GM18909 (cell line): ENCODE measurements at regions not wholly inside any gene's neighbourhood (a gene's known extent, or its start where the extent isn't known, plus 50 kb on each side); places are given as distances from the start of the nearest gene placed in this dataset.
"Not testable (repeated sequence)": the region's sequence is repeated elsewhere in the genome, so short reads cannot be mapped to it uniquely, and the experiment has no call there.

Experiments used
- ATAC-seq: cut with Tn5 transposase; IDR thresholded peaks from one replicate; pipeline ENCODE4 v1.9.1; 2021; ENCODE audit warnings: mild to moderate bottlenecking; ENCODE audit not compliant: unreplicated experiment, poor library complexity

DNA sequence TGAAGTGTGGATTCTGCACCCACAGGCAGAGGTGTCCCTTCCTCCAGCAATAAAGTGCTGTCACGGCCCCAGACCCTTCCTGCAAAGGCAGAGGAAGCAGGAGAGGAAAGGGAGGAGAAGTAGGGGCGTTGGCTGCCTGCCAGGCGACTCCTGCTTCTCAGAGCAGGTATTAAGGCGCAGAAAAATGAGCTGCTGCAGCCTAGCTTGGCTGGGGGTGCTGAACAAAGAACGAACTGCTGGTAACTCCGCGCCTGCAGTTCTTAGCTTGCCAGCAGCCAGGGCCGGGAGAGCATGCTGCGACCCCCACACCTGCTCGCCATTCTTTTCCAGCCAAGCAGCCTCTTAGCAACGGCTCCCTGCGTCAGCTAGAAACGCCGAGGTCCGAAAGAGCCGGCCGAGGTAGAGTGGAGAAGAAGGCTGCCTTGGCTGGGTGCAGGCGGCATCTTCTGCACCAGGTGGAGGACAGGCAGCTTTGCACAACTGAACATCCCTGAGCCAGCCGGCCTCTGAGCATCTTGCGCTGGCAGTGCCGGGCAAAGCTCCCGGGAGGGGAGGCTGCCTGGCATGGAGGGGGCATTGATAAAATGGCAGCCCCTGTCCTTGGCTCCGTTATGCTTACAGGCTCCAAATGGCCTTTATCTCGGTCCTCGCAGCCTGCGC lies 296.0 kb downstream of the MEX3B start:
- no peak for ATAC-seq

DNA sequence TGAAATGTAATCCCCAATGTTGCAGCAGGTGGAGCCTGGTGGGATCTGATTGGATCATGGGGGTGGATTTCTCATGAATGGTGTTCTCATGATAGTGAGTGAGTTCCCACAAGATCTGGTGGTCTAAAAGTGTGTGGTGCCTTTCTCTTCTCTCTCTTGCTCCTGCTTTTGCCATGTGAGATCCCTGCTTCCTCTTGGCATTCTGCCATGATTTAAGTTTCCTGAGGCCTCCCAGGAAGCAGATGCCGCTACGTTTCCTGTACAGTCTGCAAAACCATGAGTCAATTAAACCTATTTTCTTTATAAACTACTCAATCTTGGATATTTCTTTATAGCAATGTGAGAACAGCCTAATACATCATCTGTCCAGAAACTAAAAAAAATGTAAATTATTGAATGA lies 298.3 kb downstream of the MEX3B start:
- no peak for ATAC-seq

DNA sequence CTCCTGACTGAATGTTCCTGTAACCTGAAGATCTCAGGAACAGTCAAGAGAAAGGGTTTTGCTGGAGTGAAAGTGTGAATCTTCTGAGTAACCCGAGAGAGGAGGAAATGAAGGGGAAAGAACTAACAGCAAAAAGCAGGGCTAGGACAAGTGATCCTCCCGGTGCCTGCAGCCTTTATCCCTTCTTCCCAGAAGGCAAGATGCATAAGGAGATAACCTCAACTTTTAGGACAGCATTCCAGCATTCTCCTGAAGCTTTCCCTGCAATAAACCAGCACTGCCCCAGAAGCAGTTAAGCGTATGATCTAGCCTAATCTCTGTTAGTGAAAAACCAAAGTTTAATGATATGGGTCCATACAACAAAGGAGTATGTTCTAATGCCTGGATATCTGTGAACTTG lies 298.8 kb downstream of the MEX3B start:
- ATAC-seq: no peak

DNA sequence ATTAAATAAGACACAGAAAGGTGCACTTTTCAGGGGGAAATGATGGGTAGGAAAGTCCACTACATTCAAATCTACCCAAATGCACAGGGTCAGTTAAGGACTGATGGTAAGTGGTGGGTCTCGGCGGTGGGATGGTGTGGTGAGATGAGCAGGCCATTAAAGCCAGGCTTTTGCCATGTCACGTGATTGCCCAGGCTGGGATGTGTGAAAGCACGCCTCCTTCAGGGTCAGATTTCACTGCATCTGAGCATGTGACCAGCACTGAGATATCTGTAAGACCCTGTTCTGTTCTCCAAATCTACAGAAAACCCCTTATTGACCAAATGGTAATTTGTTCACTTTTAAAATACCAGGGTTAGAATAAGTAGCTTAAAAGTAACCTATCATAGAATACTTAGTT lies 301.5 kb downstream of the MEX3B start:
- ATAC-seq: no peak

DNA sequence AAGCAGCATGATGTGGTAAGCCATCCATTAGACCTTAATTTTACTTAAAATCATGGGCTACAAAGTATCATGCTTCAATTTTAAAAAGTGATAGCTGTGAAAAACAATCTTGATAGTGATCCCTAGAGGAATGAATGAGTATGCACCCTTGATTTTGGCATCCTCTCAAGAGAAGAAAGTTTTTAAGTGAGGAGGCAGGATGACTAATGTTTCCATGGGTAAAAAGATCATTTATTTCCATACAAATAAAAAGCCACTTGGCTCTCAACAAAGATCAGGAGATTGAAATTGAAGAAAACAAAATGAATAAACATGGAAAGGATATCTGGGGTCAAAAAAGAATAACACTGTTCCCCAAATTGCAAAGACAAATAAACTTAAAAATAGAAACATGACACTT lies 305.4 kb downstream of the MEX3B start:
- ATAC-seq: no peak

DNA sequence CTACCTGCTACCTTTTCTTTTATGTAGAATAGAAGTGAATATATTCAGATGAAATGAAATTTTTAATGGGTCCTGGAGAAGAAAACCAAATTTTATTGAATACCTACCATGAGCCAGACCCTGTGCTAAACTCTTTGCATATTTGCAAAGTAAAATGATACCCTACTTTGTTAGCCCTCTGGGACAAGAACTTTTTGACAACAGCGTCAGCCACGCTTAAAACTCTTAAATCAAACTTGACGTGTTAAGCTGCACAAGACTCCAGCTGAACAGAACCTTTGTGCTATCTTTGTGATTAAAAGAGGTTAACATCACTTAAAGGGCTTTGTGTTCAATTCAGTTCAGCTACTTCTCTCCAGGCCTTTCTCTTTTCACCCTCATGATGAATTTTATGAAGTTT lies 316.5 kb downstream of the MEX3B start:
- ATAC-seq: no peak

DNA sequence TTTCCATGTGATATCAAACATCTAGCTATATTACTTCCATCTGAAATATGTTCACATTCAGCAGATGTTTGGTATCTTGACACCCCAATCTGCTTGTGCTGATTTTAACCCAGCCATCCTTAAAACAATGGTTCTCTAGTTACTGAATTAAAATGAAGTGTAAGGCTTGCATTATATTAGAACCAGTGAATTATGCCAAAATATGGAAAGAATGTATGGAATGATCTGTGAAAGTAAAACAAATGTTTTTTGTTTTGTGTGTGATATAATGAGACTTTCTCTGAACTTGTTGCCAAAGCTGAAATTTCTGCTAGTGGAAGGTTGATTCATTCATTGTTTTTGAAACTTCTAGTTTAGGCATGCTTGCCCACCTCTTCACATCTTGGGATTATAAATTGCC lies 317.1 kb downstream of the MEX3B start:
- ATAC-seq: no peak

DNA sequence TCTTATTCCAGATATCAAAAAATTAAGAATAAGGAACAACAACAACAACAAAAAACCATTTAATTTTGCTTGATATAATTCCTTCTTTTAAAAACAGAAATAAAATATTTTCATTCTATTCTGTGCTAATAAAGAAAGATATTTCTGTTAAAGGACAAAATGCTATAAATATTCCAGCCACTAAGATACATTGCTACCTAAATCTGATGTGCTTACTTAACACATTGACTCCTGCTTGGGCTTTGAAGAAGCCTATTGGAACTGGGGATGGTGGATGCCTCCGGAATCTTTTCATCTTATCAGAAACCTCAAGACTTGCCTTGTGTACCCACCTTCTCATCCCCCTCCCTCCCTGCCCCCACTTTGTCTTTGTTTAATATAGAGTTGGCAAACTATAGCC lies 320.2 kb downstream of the MEX3B start:
- ATAC-seq: no peak

DNA sequence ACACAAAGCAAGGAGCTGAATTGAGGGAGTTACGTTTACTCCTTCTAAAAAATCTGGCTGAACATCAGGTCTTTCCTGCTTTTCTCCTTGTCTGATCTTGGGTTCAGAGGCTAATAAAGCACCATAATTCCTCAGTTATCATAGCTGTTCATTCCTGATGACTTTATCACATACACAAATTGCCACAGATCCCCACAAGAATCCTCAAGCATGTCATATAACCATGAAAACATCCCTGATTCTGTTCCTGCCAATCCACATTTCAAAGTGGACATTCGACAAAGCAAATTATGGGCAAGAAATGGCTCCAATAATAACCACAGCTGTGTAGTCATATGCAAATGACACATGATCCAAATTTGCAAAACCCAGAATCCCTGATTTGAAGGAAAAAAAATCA lies 321.3 kb downstream of the MEX3B start:
- ATAC-seq: no peak

DNA sequence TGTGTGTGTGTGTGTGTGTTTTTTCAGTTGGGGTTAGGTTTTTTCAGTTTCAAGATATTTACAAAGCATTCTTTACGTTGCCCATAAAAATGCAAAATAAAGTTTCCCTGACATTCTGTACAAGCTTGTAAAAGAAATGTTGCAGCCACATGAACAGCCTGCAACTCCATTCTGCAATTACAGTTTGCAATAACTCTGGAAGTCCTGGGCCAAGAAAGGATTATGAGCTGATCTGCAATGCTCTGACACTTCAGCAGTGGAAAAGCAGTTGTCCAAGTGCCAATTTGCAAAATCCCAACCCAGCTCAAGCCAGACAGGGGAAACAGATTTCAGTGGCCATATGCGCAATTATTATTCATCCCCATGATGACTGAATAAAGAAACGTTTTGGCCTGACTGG lies 322.1 kb downstream of the MEX3B start:
- no peak for ATAC-seq

DNA sequence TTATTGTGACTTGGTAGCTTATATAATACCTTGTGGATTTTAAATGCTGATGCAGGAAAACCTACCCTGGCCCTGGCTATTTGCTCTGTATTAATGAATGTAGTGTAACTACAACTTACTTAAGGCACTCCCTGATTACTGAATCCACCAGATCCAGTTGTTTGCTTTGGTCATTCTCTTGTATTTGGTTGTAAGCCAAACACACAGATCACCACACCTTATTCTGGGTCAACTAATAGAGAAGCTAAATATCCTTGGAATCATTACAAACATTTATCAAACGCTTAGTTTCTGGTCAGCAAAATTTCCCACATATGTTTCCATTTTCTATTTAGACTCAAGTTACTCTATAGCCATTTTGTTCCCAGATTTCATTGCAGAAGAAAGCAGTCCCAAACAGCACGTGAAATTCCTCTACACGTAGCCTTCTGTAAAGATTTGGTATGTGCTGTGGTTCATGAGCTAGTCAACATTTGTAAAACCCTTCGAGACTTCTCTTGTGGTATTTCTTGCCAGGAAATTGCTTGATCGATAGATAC lies 322.6 kb downstream of the MEX3B start:
- no peak for ATAC-seq

DNA sequence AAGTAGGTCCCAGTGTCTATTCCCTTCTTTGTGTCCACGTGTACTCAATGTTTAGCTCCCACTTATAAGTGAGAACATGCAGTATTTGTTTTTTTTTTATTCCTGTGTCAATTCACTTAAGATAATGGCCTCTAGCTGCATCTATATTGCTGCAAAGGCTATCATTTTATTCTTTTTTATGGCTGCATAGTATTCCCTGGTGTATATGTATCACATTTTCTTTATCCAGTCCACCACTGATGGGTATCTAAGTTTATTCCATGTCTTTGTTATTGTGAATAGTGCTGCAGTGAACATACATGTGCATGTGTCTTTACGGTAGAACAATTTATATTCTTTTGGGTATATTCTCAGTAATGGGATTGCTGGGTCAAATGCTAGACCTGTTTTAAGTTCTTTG lies 329.4 kb downstream of the MEX3B start:
- ATAC-seq: not testable (repeated sequence)

DNA sequence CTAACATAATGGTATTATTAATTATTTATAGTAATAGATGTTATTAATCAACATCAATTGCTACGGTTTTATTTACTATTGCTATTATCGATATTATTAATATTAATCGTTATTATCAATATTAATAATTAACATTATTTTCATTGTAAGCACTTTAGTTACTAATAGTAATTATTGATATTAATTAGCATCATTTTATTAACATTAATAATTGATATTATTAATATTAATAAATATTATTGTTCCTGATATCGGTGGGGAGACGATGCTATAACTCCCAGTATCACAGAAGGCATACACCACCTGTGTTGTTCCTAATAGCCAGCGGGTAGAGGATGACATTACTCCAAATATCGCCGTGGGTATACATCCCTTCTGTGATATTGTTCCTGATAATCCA lies 335.5 kb downstream of the MEX3B start:
- no peak for ATAC-seq

DNA sequence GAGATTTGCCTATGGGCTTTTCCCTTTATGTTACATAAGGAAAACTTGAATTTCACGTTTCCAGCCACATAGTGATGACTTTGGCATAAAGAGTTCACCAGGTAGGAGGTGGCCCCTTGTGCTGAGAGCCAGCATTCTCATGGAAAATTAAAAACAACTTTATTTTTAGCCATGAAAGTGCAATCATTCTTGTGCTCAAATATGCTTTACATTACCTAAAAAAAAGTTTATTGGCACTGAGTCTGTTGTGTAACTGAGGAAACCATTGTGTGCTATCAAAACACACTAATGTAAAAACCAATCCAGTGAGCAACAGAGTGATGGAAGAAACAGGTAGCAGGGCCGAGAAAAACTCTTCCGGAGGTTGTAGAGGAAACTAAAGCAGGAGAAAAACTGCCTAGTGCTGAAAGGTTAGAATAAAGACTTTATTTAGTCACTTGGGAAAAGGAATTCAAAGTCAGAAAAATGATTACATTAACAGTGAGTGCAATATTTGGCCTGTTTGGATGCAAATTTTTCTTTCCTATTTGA lies 332.9 kb upstream of the TMC3 start:
- not testable (repeated sequence) for ATAC-seq

DNA sequence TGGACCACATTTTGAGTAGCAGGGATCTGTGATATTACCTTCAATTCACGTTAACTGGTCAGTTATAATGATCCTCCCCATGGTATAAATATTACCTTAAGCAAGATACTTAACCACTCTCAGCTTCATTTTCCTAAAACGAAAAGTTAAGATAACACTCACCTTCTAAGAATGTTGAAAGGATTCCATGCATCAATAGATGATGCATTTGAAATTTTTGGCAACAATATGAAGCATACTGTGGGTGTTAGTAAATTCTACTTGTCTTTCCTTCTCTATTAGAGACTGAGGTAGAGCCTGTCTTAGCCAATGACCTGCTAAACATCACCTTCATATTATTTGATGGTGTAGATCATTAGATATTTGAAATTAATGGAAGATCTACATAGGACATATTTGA lies 331.7 kb upstream of the TMC3 start:
- ATAC-seq: not testable (repeated sequence)

DNA sequence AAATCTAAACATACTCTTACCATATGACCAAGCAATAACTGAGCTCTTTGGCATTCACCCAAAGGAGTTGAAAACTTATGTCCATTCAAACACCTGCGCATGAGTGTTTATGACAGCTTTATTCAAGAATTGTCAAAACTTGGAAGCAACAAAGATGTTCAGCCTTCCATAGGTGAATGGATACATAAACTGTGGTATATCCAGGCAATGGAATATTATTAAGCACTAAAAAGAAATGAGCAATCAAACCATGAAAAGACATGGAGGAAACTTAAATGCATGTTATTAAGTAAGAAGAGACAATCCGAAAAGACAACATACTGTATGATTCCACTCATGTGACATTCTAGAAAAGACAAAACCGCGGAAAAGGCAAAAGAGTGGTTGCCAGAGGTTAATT lies 312.0 kb upstream of the TMC3 start:
- no peak for ATAC-seq

DNA sequence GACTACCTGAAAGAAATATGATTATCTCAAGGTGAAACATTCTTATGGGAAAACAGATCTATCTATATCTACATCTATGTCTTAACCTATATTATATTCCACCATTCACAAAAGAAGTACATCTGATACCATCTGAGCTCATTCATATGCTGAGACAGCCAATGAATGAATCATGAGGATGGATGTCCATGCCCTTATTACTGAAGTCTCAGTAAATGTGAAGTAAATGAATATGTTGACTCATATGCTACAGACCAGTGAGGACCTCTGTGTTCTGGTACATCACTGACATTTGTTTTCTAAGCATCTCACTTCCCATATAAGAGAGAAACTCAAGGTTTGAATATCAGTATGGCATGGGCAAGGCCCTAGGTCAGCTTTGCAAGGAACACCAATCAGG lies 311.2 kb upstream of the TMC3 start:
- no peak for ATAC-seq

DNA sequence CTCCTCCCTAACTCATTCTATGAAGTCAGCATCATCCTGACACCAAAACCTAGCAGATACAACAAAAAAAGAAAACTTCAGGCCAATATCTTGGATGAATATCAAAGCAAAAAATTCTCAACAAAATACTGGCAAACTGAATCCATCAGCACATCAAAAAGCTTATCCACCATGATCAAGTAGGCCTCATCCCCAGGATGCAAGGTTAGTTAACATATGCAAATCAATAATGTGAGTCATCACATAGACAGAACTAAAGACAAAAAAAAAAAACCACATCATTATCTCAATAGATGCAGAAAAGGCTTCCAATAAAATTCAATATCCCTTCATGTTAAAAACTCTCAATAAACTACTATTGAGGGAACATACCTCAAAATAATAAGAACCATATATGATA lies 306.8 kb upstream of the TMC3 start:
- ATAC-seq: no peak

DNA sequence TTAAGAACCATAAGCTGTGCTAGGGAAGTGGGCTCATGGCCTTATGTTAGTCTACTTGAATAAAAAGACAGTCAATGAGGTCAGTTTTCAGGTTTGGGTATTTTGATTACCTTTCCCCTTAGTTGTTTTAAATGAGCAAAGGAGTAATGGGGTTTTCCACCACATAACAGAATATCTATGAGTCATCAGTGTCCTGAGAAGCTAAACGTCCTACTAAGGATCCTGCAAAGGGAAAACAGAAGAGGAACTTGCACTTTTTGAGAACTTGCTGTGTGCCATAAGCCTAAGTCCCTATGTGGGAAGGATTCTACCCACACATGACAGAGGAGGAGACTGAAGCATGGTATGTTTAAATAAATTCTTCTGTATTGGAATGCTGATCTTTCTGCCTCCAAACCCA lies 292.8 kb upstream of the TMC3 start:
- no peak for ATAC-seq

DNA sequence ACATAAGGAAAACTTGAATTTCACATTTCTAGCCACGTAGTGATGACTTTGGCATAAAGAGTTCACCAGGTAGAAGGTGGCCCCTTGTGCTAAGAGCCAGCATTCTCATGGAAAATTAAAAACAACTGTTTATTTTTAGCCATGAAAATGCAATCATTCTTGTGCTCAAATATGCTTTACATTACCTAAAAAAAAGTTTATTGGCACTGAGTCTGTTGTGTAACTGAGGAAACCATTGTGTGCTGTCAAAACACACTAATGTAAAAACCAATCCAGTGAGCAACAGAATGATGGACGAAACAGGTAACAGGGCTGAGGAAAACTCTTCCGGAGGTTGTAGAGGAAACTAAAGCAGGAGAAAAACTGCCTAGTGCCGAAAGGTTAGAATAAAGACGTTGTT lies 287.0 kb upstream of the TMC3 start:
- no peak for ATAC-seq

DNA sequence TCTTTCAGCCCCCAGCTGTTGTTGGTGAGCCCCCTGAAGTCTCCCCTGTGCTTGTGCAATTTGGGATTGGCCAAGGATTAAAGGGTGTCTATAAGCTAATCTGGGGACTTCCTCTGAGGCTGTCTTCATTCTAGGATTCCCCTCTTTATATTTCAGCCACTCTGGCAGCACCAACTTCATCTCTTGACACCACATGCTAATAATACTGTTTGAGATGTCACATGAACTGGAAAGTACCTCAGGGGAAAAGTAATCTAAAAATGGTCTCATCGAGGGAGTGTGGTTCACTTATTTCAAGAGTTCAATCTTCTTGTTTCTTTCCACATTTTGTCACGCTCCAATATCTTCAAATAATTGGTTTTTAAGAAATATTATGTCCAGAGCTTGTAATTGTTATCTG lies 279.2 kb upstream of the TMC3 start:
- ATAC-seq: no peak

DNA sequence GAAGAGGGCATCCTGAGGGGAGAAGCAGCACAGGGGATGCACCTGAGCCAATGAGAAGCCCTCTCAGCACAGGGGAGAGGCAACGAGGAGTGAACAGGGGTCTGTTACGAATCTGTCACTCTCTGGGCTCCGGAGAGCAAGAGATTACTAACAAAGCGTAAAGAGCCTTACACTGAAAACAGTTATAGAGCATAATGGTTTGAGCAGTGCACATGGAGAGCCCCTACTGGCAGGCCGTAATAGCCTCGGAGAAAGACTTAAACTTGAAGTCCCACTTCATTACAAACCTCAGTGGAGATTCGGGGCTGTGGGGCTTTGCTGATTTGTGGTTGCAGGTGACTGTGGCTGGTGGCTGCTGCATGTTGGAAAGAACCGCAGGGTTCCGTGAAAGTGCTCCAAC lies 271.5 kb upstream of the TMC3 start:
- ATAC-seq: no peak
